ENCODE measurements at regions not wholly inside any gene's neighbourhood (a gene's known extent, or its start where the extent isn't known, plus 50 kb on each side); places are given as distances from the start of the nearest gene placed in this dataset.

DNA sequence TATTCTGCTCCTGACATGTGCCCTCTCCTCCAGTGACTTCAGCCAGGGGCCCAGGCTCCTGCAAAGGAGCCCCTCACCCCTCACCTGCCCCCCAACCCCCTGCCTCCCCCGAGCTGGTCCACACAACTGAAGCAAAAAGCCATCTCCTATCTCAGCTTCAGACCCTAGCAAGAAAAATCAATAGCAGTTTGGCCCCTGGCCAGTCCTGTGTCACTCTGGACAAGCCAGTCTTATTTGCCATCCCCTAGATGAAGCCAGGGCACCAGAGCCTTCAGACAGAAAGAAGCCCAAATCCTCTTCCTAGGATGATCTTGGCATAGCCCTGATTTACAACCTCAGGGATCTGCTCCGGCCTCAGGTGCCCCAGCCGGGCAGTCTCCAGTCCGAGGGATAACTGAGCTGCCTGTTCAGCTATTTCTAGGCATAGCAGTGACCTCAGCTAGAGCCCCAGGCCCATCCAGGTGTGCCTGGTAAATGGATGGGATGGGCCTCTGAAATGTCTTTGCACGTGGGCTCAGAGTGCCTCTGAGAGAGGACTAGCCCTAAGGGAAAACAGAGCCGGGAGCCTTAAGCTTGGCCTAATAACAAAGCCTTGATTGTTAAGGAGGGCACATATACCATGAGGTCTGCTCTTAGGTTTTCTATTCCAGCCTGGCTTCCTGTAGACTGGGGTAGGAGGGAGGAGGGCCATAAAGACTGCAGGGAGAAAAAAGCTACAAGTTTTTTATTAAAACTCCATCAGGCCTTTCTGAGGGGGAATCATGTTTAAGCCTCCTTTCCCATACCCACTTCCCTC, 242.0 kb downstream of the SHQ1 start:
- TF ChIP-seq, protein P1, sequence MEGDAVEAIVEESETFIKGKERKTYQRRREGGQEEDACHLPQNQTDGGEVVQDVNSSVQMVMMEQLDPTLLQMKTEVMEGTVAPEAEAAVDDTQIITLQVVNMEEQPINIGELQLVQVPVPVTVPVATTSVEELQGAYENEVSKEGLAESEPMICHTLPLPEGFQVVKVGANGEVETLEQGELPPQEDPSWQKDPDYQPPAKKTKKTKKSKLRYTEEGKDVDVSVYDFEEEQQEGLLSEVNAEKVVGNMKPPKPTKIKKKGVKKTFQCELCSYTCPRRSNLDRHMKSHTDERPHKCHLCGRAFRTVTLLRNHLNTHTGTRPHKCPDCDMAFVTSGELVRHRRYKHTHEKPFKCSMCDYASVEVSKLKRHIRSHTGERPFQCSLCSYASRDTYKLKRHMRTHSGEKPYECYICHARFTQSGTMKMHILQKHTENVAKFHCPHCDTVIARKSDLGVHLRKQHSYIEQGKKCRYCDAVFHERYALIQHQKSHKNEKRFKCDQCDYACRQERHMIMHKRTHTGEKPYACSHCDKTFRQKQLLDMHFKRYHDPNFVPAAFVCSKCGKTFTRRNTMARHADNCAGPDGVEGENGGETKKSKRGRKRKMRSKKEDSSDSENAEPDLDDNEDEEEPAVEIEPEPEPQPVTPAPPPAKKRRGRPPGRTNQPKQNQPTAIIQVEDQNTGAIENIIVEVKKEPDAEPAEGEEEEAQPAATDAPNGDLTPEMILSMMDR (conservative IDR thresholded peaks at IDR 0.05; ENCODE audit: low read depth, low read length): no peak
- no peak for DNase-seq (ENCODE audit: low read depth)
- H3K4me3 ChIP-seq (ENCODE audit: low read depth, low read length): no peak overlapping the region

DNA sequence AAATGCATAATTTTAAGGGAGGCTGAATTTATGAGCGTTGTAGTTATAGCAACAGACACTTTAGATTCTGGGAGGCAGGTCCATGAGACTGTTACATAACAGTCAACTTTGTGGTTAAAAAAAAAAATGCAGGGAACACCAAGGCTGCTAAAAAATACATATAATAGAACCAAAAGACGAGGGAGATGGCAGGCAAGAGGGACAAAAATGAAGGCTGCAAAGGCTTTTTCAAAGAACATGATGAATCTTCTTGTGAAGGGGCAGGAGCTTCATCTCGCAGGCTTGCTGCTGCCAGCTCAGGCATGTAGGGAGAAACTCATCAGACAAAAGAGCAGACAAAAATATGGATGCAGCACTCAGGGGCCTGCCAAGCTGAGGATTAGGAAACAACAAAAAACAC, 243.9 kb downstream of the SHQ1 start:
- DNase-seq (ENCODE audit: low read depth): no peak
- H3K4me3 ChIP-seq (ENCODE audit: low read depth, low read length): no peak overlapping the region
- TF ChIP-seq, protein P1 (conservative IDR thresholded peaks at IDR 0.05; ENCODE audit: low read depth, low read length): no peak

DNA sequence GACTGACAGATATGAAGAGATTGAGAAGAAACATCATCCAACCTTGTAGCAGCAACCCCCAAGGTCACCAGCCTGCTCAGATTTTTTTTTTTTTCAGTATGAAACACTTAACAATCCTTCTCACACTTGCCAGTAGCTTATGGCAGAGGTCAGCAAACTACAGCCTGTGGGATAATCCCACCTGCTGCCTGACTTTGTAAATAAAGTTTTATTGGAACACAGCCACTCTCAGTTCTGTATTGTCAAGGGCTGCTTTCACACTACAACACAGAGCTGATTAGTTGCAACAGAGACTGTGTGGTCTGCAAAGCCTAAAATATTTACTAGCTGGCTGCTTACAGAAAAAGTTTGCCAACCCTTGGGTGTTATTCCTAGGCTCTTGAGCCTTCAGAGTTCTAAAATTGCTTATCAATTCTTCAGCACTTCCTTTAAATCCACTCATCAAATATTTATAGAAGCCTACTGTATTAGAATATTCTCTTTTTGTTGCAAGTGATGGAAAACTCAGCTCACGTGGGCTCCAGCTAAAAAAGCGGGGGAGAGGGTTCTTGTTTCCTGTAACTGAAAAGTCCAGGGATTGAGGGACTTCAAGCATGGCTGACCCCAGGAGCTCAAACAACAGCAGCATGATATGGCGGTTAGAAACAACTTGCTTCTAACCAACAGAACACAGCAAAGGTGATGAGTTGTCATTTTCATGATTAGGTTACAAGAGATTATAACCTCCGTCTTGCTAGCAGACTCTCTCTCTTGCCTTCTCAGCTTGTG, 246.1 kb downstream of the SHQ1 start:
- no peak for DNase-seq (ENCODE audit: low read depth)
- H3K4me3 ChIP-seq (ENCODE audit: low read depth, low read length): no peak overlapping the region
- TF ChIP-seq, protein P1 (conservative IDR thresholded peaks at IDR 0.05; ENCODE audit: low read depth, low read length): no peak

DNA sequence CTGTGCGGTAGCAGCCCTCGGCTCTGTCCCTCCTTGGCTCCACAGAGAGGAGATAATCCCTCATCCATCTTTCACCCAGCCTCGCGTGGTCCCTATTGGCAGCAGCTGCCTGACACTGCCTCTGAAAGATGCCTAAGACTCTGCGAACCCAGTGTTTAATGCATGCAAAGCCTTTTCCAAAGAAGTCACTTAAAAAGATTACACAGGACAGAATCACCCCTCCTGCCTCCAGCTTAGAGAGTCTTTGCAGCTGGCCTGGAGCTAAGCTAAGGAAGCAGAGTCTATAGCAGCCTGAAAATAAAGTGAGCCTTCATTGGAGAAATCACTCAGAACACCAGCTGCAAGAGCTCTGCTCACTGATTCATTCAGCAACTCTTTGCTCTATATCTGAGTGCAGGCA, 247.2 kb downstream of the SHQ1 start:
- TF ChIP-seq, protein P1 (conservative IDR thresholded peaks at IDR 0.05; ENCODE audit: low read depth, low read length): no peak
- DNase-seq (ENCODE audit: low read depth): no peak
- H3K4me3 ChIP-seq (ENCODE audit: low read depth, low read length): no peak overlapping the region

DNA sequence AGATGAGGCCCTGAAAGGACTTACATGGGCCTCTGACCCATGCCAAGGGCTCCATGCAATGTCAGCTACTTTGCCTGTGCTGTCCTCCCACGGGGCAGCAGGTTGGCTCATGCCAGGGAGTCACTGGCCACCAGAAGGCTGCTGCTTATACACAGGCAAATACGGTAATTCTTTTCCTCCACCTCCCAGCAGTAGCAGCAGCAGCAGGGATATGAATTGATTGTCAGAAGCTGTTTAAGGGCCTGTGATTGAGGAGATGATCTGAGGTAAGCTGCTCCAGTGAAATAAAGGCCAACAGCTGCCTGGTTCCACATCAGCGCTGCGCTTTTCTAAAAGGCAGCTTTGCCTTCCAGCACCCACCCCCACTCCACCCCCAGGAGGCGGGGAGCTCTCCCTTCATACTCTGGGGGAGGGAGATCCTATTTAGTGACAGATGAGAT, 250.5 kb downstream of the SHQ1 start:
- no peak for DNase-seq (ENCODE audit: low read depth)
- TF ChIP-seq, protein P1 (conservative IDR thresholded peaks at IDR 0.05; ENCODE audit: low read depth, low read length): no peak
- no peak overlapping the region for H3K4me3 ChIP-seq (ENCODE audit: low read depth, low read length)

DNA sequence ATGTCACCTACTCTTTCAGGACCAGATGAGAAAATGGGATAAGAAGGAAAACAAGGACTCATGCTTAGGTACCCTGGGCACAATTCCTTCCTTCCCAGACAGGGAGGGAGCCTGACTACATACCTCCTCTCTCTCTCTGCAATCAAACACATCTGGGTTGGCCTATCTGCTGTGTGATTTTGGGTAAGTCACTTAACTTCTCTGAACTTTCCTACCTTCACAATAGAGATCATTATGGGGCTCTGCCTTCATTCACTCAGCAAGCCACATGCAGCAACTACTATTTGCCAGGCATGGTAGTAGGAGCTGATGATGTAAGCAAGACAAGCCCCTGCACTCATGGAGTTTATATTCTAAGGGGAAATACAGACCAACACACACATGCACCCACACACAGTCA, 251.2 kb downstream of the SHQ1 start:
- no peak overlapping the region for H3K4me3 ChIP-seq (ENCODE audit: low read depth, low read length)
- DNase-seq (ENCODE audit: low read depth): no peak
- TF ChIP-seq, protein P1 (conservative IDR thresholded peaks at IDR 0.05; ENCODE audit: low read depth, low read length): no peak
